Osteoblast (primary cell): ENCODE measurements at regions not wholly inside any gene's neighbourhood (a gene's known extent, or its start where the extent isn't known, plus 50 kb on each side); places are given as distances from the start of the nearest gene placed in this dataset.

Experiments
- DNase-seq: peaks from one replicate; pipeline ENCODE4 v3.0.0; 2011; ENCODE audit warnings: low spot score, mixed read lengths; ENCODE audit not compliant: insufficient read length; ENCODE audit errors: missing footprints
- H2AFZ ChIP-seq: 2 replicates; pipeline ENCODE4 v1.6.0; 2011; ENCODE audit warnings: mild to moderate bottlenecking, low read length
- H3K27ac ChIP-seq: 2 replicates; pipeline ENCODE4 v1.5.1; 2011; ENCODE audit warnings: mild to moderate bottlenecking, low read depth, low read length, moderate library complexity
- H3K27me3 ChIP-seq: 2 replicates; pipeline ENCODE4 v1.6.0; 2012; ENCODE audit warnings: mild to moderate bottlenecking, control low read depth, inconsistent platforms, low read length, moderate library complexity; ENCODE audit not compliant: insufficient read depth
- H3K36me3 ChIP-seq: 2 replicates; pipeline ENCODE4 v1.5.1; 2011; ENCODE audit warnings: mild to moderate bottlenecking, low read length, control low read depth, moderate library complexity; ENCODE audit not compliant: insufficient read depth
- H3K4me1 ChIP-seq: 2 replicates; pipeline ENCODE4 v1.5.1; 2011; ENCODE audit warnings: mild to moderate bottlenecking, low read length, control low read depth, moderate library complexity; ENCODE audit not compliant: insufficient read depth
- H3K4me2 ChIP-seq: 2 replicates; pipeline ENCODE4 v1.6.0; 2011; ENCODE audit warnings: mild to moderate bottlenecking, low read length; ENCODE audit not compliant: insufficient read depth
- H3K4me3 ChIP-seq: fragments of 200-600 bp; sonication (generic); 3 replicates; pipeline ENCODE4 v1.5.1; 2012; ENCODE audit warnings: mild to moderate bottlenecking, low read length, inconsistent platforms; ENCODE audit not compliant: insufficient read depth
- H3K79me2 ChIP-seq: 2 replicates; pipeline ENCODE4 v1.6.0; 2012; ENCODE audit warnings: mild to moderate bottlenecking, low read length, control low read depth, inconsistent platforms; ENCODE audit not compliant: insufficient read depth
- H3K9me3 ChIP-seq: 2 replicates; pipeline ENCODE4 v1.5.1; 2011; ENCODE audit warnings: low read depth, low read length, control low read depth
- H4K20me1 ChIP-seq: 2 replicates; pipeline ENCODE4 v1.6.0; 2012; ENCODE audit warnings: mild to moderate bottlenecking, low read length, control low read depth; ENCODE audit not compliant: insufficient read depth
- TF ChIP-seq, protein P1 (sequence below): IDR thresholded peaks from 2 replicates; pipeline ENCODE4 v1.5.1; 2011; ENCODE audit warnings: mild to moderate bottlenecking, low read depth, low read length, moderate library complexity; ENCODE audit errors: extremely low read depth

DNA sequence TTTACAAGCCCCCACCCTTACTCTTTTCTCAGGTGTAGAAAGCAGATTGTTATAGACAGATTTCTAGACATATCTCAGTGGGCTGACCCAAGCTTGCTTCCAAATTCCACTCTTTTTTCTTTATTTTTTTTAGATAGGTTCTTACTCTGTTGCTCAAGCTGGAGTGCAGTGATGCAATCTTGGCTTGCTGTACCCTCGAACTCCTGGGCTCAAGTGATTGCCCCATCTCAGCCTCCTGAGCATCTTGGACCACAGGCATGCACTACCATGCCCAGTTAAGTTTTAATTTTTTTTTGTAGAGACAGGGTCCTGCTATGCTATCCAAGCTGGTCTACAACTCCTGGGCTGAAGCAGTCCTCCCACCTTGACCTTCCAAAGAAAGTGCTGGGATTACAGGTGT, 53.5 kb upstream of the ADAMTS9 start:
- Histone ChIP-seq H3K27me3 (no peaks in the 10 kb centered on the region), H3K36me3 (no peaks in the 10 kb centered on the region)
- DNase-seq, result no peak

DNA sequence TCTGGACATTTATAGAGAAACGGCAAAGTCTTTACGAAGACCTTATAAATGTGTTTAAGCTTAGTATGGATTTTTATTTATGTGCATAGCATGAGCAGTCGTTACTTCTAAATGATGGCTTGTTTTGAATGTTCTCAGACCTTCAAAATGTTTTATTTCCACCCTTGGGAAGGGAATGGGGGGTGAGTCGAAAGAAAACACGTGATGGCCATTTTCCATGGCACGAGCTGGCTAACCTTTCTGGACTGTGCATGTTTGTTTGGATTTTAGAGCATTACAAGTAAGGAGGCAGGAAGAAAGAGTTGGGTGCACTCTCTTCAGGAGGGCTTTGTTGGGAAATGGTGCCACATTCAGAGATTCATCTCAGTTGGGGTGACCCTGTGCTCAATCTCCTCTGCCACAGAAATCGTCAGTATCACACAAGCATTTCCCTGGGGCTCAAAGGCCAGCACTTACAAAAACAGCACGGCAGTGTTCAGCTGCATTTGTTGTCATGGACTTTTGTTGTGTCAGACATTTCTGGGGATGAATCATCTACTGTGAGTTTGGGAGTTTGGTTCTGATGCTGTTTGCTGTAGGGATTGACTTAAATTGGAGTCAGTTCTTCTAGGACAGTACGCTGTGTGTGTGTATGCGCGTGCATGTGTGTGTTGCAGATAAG, 52.3 kb upstream of the ADAMTS9 start:
- no peaks in the 10 kb centered on the region for H3K36me3 ChIP-seq
- H3K9me3 ChIP-seq, result no peaks in the 10 kb centered on the region
- no peak overlapping the region for H3K27ac ChIP-seq
- no peak overlapping the region for H3K4me3 ChIP-seq
- TF ChIP-seq, protein P1, sequence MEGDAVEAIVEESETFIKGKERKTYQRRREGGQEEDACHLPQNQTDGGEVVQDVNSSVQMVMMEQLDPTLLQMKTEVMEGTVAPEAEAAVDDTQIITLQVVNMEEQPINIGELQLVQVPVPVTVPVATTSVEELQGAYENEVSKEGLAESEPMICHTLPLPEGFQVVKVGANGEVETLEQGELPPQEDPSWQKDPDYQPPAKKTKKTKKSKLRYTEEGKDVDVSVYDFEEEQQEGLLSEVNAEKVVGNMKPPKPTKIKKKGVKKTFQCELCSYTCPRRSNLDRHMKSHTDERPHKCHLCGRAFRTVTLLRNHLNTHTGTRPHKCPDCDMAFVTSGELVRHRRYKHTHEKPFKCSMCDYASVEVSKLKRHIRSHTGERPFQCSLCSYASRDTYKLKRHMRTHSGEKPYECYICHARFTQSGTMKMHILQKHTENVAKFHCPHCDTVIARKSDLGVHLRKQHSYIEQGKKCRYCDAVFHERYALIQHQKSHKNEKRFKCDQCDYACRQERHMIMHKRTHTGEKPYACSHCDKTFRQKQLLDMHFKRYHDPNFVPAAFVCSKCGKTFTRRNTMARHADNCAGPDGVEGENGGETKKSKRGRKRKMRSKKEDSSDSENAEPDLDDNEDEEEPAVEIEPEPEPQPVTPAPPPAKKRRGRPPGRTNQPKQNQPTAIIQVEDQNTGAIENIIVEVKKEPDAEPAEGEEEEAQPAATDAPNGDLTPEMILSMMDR, result no peak
- no peaks in the 10 kb centered on the region for H3K4me1 ChIP-seq
- DNase-seq, result peak; percentile 62
- no peaks in the 10 kb centered on the region for H4K20me1 ChIP-seq
- no peaks in the 10 kb centered on the region for H3K79me2 ChIP-seq
- no peak overlapping the region for H2AFZ ChIP-seq
- no peaks in the 10 kb centered on the region for H3K27me3 ChIP-seq
- no peak overlapping the region for H3K4me2 ChIP-seq

More for the DNA sequence above, 53.5 kb upstream of the ADAMTS9 start:
- Histone ChIP-seq H2AFZ (no peak overlapping the region), H3K4me3 (no peak overlapping the region), H3K79me2 (no peaks in the 10 kb centered on the region), H3K9me3 (no peaks in the 10 kb centered on the region), H3K27ac (no peak overlapping the region), H3K4me2 (no peak overlapping the region), H4K20me1 (no peaks in the 10 kb centered on the region), H3K4me1 (no peaks in the 10 kb centered on the region)
- TF ChIP-seq, protein P1, result no peak
